Jurkat, Clone E6-1 (cell line): ENCODE measurements at regions not wholly inside any gene's neighbourhood (a gene's known extent, or its start where the extent isn't known, plus 50 kb on each side); places are given as distances from the start of the nearest gene placed in this dataset.

Source experiments
- DNase-seq: peaks from one replicate; pipeline ENCODE4 v3.0.0-alpha.2; 2011; ENCODE audit warnings: low read depth, low spot score
- H3K4me3 ChIP-seq: 2 replicates; pipeline ENCODE4 v1.5.1; 2011; ENCODE audit warnings: mild to moderate bottlenecking, low read length, control low read depth, moderate library complexity

- H3K4me3 ChIP-seq, result no peak overlapping the region
- no peak for DNase-seq
Observed at GRCh38 chr2:58992062-58992706, 751.1 kb upstream of the FANCL start.

GRCh38 chr2:58991357-58991756 lies 750.2 kb upstream of the FANCL start:
- H3K4me3 ChIP-seq, result no peak overlapping the region

GRCh38 chr2:58985541-58985940 lies 744.4 kb upstream of the FANCL start:
- DNase-seq, result no peak
- no peak overlapping the region for H3K4me3 ChIP-seq

More at GRCh38 chr2:58991357-58991756, 750.2 kb upstream of the FANCL start:
- no peak for DNase-seq

- peak; percentile 1 for DNase-seq
- H3K4me3 ChIP-seq, result no peak overlapping the region
Observed at GRCh38 chr2:58984731-58985130, 743.6 kb upstream of the FANCL start.

DNA sequence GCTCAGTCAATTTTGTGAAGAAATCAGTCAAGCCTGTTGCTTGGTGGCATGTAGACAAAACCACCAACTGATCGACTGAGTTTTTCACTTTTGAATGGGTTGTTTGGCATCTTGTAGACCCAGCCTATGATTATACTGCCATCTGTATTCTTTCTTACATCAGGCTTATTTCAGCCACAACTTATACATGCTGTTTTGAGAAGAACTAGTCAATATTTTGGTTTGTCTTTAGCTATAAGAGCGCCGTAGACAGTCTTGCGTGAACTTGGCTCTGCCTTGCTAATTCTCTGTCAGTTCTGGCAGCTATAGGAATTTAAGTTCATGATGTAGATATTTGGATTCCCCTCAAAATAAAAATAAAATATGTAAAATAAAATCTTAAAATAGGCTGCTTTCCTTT lies 742.0 kb upstream of the FANCL start:
- no peak overlapping the region for H3K4me3 ChIP-seq
- no peak for DNase-seq

- DNase-seq, result no peak
- no peak overlapping the region for H3K4me3 ChIP-seq
Observed at GRCh38 chr2:58981237-58981636, 740.1 kb upstream of the FANCL start.

GRCh38 chr2:58976375-58977071 lies 735.4 kb upstream of the FANCL start:
- H3K4me3 ChIP-seq, result no peak overlapping the region
- no peak for DNase-seq

- no peak overlapping the region for H3K4me3 ChIP-seq
- DNase-seq, result no peak
Observed at GRCh38 chr2:58974881-58975280, 733.8 kb upstream of the FANCL start.

GRCh38 chr2:58974426-58974825 lies 733.3 kb upstream of the FANCL start:
- DNase-seq, result no peak
- H3K4me3 ChIP-seq, result no peak overlapping the region

DNA sequence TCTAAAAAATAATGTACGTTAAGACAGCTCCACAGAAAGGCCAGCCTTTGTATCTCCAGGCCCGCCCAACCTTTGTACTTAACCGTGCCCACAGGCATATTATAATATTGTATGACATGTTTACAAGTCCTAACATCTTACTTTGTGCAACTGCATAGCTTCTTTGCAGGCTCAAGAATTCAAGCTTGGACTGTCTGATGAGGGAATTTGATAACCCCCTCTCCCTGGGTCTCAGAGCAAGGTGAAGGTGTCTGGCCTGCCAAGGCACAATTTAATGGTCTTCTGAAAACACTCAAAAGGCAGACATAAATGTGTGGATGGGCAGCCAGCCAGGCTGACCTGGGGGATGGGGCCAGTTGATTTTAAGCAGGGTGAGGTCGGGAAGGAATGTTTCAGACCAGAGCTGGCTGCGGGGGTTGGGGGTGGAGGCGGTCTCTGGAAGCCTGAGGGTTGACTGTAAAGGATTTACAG lies 732.7 kb upstream of the FANCL start:
- DNase-seq, result no peak
- no peak overlapping the region for H3K4me3 ChIP-seq

- H3K4me3 ChIP-seq, result no peak overlapping the region
- no peak for DNase-seq
Observed at GRCh38 chr2:58972737-58973136, 731.6 kb upstream of the FANCL start.

GRCh38 chr2:58971511-58972360 lies 730.6 kb upstream of the FANCL start:
- H3K4me3 ChIP-seq, result no peak overlapping the region
- no peak for DNase-seq

- H3K4me3 ChIP-seq, result no peak overlapping the region
- no peak for DNase-seq
Observed at GRCh38 chr2:58970365-58970764, 729.2 kb upstream of the FANCL start.

DNA sequence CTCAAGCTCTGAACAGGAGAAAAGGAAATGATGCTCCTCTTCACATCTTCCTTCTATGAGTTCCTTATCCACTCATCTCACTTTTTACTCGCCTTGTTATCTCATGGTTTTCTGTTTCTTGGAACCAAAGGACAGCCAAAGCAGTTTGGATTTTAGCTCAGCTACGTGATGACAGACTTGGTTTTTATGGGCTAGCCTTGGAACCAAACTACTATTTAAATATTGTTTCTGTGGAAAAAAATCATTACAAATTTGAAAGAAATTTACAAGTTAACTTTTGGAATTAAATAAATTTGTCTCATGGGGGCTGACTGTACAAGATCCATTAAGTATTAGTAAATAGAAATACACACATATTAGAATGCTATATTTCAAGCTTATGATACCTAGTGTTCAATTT lies 727.8 kb upstream of the FANCL start:
- no peak for DNase-seq
- H3K4me3 ChIP-seq, result no peak overlapping the region

- no peak for DNase-seq
- no peak overlapping the region for H3K4me3 ChIP-seq
Observed at GRCh38 chr2:58967736-58968135, 726.6 kb upstream of the FANCL start.

- no peak overlapping the region for H3K4me3 ChIP-seq
- DNase-seq, result no peak
Observed at GRCh38 chr2:58965602-58966001, 724.5 kb upstream of the FANCL start.

- H3K4me3 ChIP-seq, result no peak overlapping the region
- no peak for DNase-seq
Observed at GRCh38 chr2:58959996-58960395, 718.9 kb upstream of the FANCL start.

- DNase-seq, result no peak
- no peak overlapping the region for H3K4me3 ChIP-seq
Observed at GRCh38 chr2:58957188-58957840, 716.2 kb upstream of the FANCL start.

DNA sequence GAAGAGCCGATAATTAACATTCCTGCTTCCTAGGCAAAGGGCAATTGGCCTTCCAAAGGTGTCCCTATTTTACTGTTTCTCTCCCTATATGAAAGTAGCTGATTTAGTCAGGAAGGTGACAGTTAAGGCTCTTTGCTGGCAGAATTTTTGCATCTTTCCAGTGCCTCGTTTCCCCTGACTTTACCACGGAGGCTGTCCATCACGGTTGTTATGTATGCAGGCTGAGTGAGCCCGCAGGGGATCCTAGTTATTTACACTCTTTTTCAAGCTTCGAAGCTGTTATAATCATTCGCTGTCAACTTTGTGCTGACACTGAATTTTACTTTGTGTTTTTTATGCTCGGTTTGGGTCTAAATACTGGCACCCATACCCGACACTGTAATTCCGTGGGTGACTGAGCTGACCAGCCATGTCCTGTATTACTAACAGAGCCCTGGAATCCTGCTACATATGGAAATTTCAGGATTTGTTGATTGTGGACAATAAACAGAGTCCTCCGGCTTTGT lies 713.8 kb upstream of the FANCL start:
- no peak overlapping the region for H3K4me3 ChIP-seq
- no peak for DNase-seq
